CD4-positive, alpha-beta T cell (primary cell): ENCODE measurements at regions not wholly inside any gene's neighbourhood (a gene's known extent, or its start where the extent isn't known, plus 50 kb on each side); places are given as distances from the start of the nearest gene placed in this dataset.
A peak's percentile ranks its signal among the peaks of the same experiment; 100 is the strongest.

Source experiments
- ATAC-seq: fragments of 200-7000 bp; cut with Tn5 transposase; one replicate; pipeline ENCODE4 v1.10.0; 2022; ENCODE audit warnings: mild to moderate bottlenecking; ENCODE audit not compliant: poor library complexity
- CTCF ChIA-PET: fragments of 350-600 bp; sonication (Branson Sonifier 250); formaldehyde crosslinking; loops from one replicate; lab custom pipeline; 2021; ENCODE audit warnings: antibody characterized with exemption, inconsistent platforms; lab: Charles Lee
- POLR2A ChIA-PET: fragments of 350-600 bp; sonication (Branson Sonifier 250); formaldehyde crosslinking; loops from one replicate; lab custom pipeline; 2021; ENCODE audit warnings: antibody characterized with exemption, inconsistent platforms; lab: Charles Lee
- DNase-seq, 14 experiments: peaks; one replicate each; pipeline ENCODE4 v3.0.0-alpha.2; 2013 to 2020; ENCODE audit warnings: mixed read lengths in 2 of 14
- H3K27ac ChIP-seq, 2 donors: one replicate each; pipeline versions ENCODE4 v1.5.1 to v1.7.0; 2013; ENCODE audit warnings: low read length in 2 of 2, low read depth in 1 of 2, mild to moderate bottlenecking in 1 of 2
- H3K27me3 ChIP-seq, 2 experiments: 1 replicate in 1 of 2; 2 replicates in 1 of 2; pipeline versions ENCODE4 v1.6.1 to v1.7.0; 2013; ENCODE audit warnings: low read length in 2 of 2, control low read depth in 1 of 2, mild to moderate bottlenecking in 1 of 2, moderate library complexity in 1 of 2; ENCODE audit not compliant: insufficient read depth in 2 of 2, control insufficient read depth in 1 of 2
- H3K36me3 ChIP-seq: one replicate; pipeline ENCODE4 v1.6.1; 2013; ENCODE audit warnings: low read length, control low read depth; ENCODE audit not compliant: insufficient read depth
- H3K4me1 ChIP-seq: one replicate; pipeline ENCODE4 v1.6.1; 2013; ENCODE audit warnings: low read length, control low read depth; ENCODE audit not compliant: insufficient read depth
- H3K4me3 ChIP-seq: one replicate; pipeline ENCODE4 v1.5.1; 2013; ENCODE audit warnings: mild to moderate bottlenecking, low read length, moderate library complexity
- H3K9me3 ChIP-seq, 2 experiments: 1 replicate in 1 of 2; 2 replicates in 1 of 2; pipeline versions ENCODE4 v1.6.1 to v1.7.0; 2013; ENCODE audit warnings: low read length in 2 of 2, mild to moderate bottlenecking in 2 of 2, control low read depth in 1 of 2, moderate library complexity in 1 of 2; ENCODE audit not compliant: control insufficient read depth in 1 of 2, insufficient read depth in 1 of 2
- H3K27ac Mint-ChIP-seq: one replicate; pipeline ENCODE4 v1.8.0; 2020; ENCODE audit warnings: mixed read lengths
- H3K27me3 Mint-ChIP-seq: one replicate; pipeline ENCODE4 v1.8.0; 2021; ENCODE audit warnings: mixed read lengths
- H3K36me3 Mint-ChIP-seq: one replicate; pipeline ENCODE4 v1.8.0; 2021; ENCODE audit warnings: low read depth, mixed read lengths
- H3K4me1 Mint-ChIP-seq: one replicate; pipeline ENCODE4 v1.8.0; 2021; ENCODE audit warnings: low read depth, mixed read lengths
- H3K4me3 Mint-ChIP-seq: one replicate; pipeline ENCODE4 v1.8.0; 2020; ENCODE audit warnings: mild to moderate bottlenecking, mixed read lengths
- H3K9me3 Mint-ChIP-seq: one replicate; pipeline ENCODE4 v1.8.0; 2020; ENCODE audit warnings: mixed read lengths
- intact Hi-C, 2 experiments: fragments of 100-400 bp; cut with DNase I in 1 of 2; cut with micrococcal nuclease in 1 of 2; formaldehyde crosslinking; loops; one replicate each; pipeline versions ENCODE4 v1.15.1 to v1.9.0; 2023 to 2025; cut with DNase I, micrococcal nuclease
- TF ChIP-seq, protein P1 (sequence below): fragments of 200-600 bp; IDR thresholded peaks from one replicate; pipeline ENCODE4 v1.8.0; 2022; ENCODE audit warnings: antibody characterized with exemption, mild to moderate bottlenecking

GRCh38 chr20:36090223-36090622 lies 64.3 kb upstream of the EPB41L1 start:
- POLR2A ChIA-PET: no interaction called here
- H3K27ac Mint-ChIP-seq: no peak overlapping the region
- H3K4me3 Mint-ChIP-seq: no peak overlapping the region
- no peaks in the 10 kb centered on the region for H3K36me3 ChIP-seq
- peaks cover 5% of the 10 kb centered on the region for H3K36me3 Mint-ChIP-seq
- ATAC-seq: no peak
- H3K27me3 Mint-ChIP-seq: peaks cover 64% of the 10 kb centered on the region
- H3K4me1 ChIP-seq: peaks cover 19% of the 10 kb centered on the region
- H3K27me3 ChIP-seq: peaks cover 47 to 49% of the 10 kb centered on the region in 2 experiments
- intact Hi-C loops: loop anchor here in 1 of 2 experiments (10.0 kb wide), 1 partner anchor 225 kb away; no protein-coding TSS in a partner anchor
- H3K4me3 ChIP-seq: no peak overlapping the region
- TF ChIP-seq, protein P1, sequence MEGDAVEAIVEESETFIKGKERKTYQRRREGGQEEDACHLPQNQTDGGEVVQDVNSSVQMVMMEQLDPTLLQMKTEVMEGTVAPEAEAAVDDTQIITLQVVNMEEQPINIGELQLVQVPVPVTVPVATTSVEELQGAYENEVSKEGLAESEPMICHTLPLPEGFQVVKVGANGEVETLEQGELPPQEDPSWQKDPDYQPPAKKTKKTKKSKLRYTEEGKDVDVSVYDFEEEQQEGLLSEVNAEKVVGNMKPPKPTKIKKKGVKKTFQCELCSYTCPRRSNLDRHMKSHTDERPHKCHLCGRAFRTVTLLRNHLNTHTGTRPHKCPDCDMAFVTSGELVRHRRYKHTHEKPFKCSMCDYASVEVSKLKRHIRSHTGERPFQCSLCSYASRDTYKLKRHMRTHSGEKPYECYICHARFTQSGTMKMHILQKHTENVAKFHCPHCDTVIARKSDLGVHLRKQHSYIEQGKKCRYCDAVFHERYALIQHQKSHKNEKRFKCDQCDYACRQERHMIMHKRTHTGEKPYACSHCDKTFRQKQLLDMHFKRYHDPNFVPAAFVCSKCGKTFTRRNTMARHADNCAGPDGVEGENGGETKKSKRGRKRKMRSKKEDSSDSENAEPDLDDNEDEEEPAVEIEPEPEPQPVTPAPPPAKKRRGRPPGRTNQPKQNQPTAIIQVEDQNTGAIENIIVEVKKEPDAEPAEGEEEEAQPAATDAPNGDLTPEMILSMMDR: no peak
- no peaks in the 10 kb centered on the region for H3K9me3 Mint-ChIP-seq
- peaks cover 0 to 9% of the 10 kb centered on the region in 2 experiments for H3K9me3 ChIP-seq
- peaks cover 17% of the 10 kb centered on the region for H3K4me1 Mint-ChIP-seq
- H3K27ac ChIP-seq: no peak overlapping the region
- DNase-seq: no peak
- CTCF ChIA-PET: interaction anchor here (1.0 kb wide), 1 partner anchor 97 kb away, joined by 3 read pairs; no protein-coding TSS in a partner anchor

DNA sequence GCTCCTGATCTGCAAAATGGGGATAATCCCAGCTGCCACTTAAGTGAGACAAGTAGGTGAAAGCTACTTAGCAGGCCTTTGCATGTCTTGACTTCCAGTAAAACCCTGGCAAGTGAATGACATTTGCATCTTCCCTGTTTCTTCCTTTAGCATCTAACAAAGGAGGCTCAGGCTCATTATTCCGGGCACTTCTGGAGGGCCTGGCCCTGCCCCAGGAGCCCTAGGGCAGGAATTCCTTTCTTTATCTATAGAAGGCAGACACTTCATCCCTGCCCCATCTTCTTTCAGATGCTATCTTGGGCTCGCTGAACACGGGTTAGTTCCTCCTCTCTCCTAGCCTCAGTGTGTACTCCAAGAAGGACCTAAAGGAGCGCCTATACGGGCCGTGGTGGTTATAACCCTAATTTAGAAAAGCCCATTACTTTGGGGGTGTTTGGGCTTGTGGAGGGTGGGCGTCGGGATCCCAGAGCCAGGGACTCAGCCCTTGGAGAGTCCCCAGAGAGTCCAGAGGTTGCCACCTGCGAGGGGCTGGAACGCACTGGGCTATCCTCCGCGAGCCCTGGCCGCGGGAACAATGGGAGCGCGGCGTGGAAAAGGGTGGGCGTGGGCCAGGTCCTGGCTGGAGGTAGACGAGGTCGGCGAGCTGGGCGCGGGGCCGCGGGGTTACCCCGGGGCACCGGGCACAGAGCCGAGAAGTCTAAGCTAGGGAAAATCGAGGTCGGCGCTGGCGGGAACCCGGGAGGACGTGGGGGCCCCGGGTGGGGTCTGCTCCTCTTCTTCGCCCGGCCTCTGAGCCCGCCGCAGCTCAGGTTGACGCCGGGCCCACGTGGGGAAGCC lies 62.8 kb upstream of the EPB41L1 start:
- peaks cover 19% of the 10 kb centered on the region for H3K4me1 ChIP-seq
- peak overlapping the region; percentile 7 for H3K4me3 ChIP-seq
- H3K9me3 ChIP-seq: peaks cover 0 to 9% of the 10 kb centered on the region in 2 experiments
- peaks cover 5% of the 10 kb centered on the region for H3K36me3 Mint-ChIP-seq
- intact Hi-C loops: loop anchor here in 1 of 2 experiments (10.0 kb wide), 1 partner anchor 223 kb away; no protein-coding TSS in a partner anchor
- no peaks in the 10 kb centered on the region for H3K36me3 ChIP-seq
- peaks cover 55% of the 10 kb centered on the region for H3K27me3 Mint-ChIP-seq
- H3K4me1 Mint-ChIP-seq: peaks cover 17% of the 10 kb centered on the region
- POLR2A ChIA-PET: interaction anchor here (0.8 kb wide), 1 partner anchor 138 kb away, joined by 3 read pairs; the partner anchor contains the start of gene SCAND1
- peak overlapping the region; percentile 79 for H3K4me3 Mint-ChIP-seq
- H3K9me3 Mint-ChIP-seq: no peaks in the 10 kb centered on the region
- H3K27ac Mint-ChIP-seq: no peak overlapping the region
- TF ChIP-seq, protein P1: no peak
- DNase-seq (no peak), ATAC-seq (no peak)
- H3K27me3 ChIP-seq: peaks cover 44 to 45% of the 10 kb centered on the region in 2 experiments
- no peak overlapping the region for H3K27ac ChIP-seq
- CTCF ChIA-PET: no interaction called here

GRCh38 chr20:36092398-36093024 lies 62.0 kb upstream of the EPB41L1 start:
- H3K9me3 Mint-ChIP-seq: no peaks in the 10 kb centered on the region
- intact Hi-C loops: loop anchor here in 1 of 2 experiments (10.0 kb wide), 1 partner anchor 222 kb away; no protein-coding TSS in a partner anchor
- Histone ChIP-seq H3K36me3 (no peaks in the 10 kb centered on the region), H3K4me3 (peak overlapping the region; percentile 58), H3K4me1 (peaks cover 19% of the 10 kb centered on the region), H3K9me3 (peaks cover 0 to 9% of the 10 kb centered on the region in 2 experiments), H3K27ac (no peak overlapping the region), H3K27me3 (peaks cover 41 to 45% of the 10 kb centered on the region in 2 experiments)
- ChIA-PET POLR2A (interaction anchor here (0.8 kb wide), 1 partner anchor 138 kb away, joined by 3 read pairs; the partner anchor contains the start of gene SCAND1), CTCF (no interaction called here)
- DNase-seq (peak in 6 of 14 experiments; percentile 5 to 37 (median 9)), ATAC-seq (peak; percentile 30)
- peaks cover 5% of the 10 kb centered on the region for H3K36me3 Mint-ChIP-seq
- TF ChIP-seq, protein P1: no peak
- H3K27me3 Mint-ChIP-seq: peaks cover 54% of the 10 kb centered on the region
- H3K4me1 Mint-ChIP-seq: peaks cover 17% of the 10 kb centered on the region
- H3K4me3 Mint-ChIP-seq: peak overlapping the region; percentile 89
- peak overlapping the region; percentile 15 for H3K27ac Mint-ChIP-seq
